ENCODE measurements at regions not wholly inside any gene's neighbourhood (a gene's known extent, or its start where the extent isn't known, plus 50 kb on each side); places are given as distances from the start of the nearest gene placed in this dataset.
"Not testable (repeated sequence)": the region's sequence is repeated elsewhere in the genome, so short reads cannot be mapped to it uniquely, and the experiment has no call there.

GRCh38 chr14:65835501-65835900 lies 423.0 kb downstream of the FUT8 start:
- DNase-seq, result no peak

DNA sequence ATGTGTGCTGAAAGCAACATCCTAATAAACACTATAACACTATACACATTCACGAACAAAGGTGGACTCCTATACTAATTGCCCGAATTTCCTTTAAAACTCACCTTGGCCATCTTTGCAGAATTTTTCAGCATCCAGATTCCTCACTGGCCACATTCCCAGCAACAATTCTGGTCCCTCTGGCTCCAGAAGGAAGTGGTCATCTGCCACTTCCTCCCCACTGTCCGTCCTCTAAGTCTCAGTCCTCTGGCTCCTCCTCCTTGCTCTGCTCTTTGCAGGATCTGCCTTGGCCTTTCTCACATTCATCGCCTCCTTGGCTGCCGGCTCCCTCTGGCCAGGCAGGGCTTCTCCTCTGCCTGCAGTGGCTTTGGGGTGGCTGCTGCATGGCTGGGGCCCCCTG lies 426.0 kb downstream of the FUT8 start:
- DNase-seq, result no peak

GRCh38 chr14:65840118-65840751 lies 427.7 kb downstream of the FUT8 start:
- DNase-seq, result peak; percentile 99

DNA sequence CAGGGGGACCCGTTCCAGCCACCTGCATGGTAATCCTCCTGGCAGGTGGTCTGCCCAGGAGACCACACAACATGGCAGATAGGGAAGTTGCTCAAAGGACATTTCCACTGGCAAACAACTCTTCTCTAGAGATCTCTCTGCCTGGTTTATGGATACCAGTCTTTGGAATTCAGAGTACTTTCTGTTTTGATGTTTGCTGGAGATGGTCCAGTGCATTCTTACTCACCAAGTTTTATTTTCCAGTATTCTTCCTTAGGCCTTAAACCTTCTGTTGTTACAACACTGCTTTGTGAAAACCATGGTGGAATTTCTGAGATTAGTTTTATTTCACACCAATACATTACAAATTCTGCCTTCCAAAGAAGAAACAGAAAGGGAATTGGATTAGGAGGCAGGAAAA lies 428.3 kb downstream of the FUT8 start:
- DNase-seq, result peak; percentile 77

GRCh38 chr14:65846196-65846868 lies 433.8 kb downstream of the FUT8 start:
- peak; percentile 45 for DNase-seq

DNA sequence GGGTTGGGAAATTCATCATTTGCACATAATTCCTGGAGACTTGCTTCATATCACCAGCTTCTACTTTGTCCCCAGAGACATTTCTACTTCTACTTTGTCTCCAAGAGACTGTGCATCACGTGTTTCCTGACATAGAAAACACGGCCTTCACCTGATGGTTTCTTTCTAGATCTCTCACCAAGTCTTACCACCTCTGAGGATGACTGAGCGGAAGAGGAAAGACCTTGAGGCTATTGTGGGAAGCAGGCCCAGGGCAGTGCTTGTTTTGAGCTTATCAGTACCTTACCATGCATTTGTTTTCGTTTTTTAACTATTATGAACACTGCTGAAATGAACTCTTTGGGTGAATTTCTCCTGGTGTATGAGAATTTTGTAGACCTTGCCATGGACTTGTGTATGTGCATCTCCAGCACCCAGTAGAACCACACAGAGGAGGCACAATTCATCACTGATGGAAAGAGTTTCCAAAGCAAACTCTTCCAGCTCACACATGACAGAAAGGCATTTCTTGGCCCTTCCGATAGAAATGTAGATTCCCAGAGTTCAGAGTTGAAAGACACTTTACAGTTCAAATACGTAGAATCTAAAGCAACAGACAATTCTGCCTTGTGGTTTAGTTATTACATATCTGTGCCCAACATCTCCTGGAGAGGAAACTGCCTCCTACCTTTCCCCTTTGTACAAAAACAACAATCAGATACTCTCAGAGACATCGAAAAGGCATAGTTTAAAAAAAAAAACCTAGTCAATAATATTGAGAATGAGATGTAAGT lies 434.7 kb downstream of the FUT8 start:
- DNase-seq, result no peak

- not testable (repeated sequence) for DNase-seq
Observed at GRCh38 chr14:65847931-65848330, 435.4 kb downstream of the FUT8 start.

DNA sequence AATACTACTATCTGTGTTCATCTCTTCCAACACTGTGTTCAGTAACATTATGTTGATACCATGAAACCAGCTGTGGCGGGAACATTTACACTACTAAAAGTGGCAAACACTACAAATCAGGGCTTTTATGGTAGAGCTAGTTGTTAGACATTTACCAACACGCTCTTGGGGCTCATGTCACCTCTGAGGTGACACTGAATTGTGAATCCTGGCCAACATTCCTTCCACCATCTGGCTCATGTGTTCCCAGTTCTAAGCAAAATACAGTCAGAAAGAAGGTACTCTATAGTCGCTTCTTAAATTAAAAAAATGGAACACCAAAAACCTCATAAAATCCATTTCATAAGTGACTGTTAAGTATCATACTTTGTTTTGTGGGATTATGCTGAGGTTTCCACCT lies 436.6 kb downstream of the FUT8 start:
- DNase-seq, result no peak

- peak; percentile 80 for DNase-seq
Observed at GRCh38 chr14:65849558-65849957, 437.0 kb downstream of the FUT8 start.

GRCh38 chr14:65850429-65851135 lies 438.1 kb downstream of the FUT8 start:
- DNase-seq, result peak; percentile 85

DNA sequence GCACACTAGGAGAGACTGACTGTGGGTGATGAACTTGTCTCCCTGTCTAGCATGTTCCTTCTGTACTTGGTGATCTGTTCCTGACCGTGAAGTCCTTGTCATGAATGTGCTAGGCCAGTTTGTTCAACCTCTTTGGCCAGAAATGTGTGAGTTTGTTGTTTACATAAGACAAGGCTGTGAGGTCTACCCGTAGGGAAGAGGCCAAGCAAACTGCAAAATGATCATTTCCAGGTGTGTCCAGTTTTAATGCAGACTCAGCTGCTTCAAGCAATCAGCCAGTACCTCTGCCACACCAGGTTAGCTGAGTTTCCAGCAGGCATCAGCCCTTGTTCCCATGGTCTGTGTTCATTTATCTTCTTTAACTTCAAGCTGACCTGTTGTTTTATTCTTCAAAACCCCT lies 440.2 kb downstream of the FUT8 start:
- no peak for DNase-seq

DNA sequence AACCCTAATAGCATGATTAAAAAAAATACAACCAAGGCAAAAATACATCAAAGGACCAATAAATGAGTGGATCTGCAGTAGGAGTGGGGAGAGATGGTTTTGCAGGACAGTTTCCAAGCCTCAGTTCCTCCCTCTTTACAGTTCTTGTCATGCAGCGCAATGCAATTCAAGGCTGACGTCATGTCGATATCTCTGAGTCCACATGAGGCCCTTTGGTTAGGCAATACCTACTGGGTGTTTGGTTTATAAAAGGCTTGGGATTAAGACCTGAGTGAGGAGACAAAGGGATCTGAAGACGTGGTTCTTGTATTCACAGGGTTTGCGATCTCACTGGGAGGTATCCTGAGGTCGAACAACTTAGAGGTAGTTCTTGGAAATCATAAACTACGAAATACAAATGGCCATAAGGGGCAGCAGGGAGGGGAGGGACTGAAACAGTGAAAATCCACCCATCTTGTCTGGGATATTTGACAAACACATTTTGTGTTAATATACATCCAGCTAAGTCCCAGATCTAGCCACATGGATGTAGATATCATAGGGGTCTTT lies 441.0 kb downstream of the FUT8 start:
- DNase-seq, result no peak

GRCh38 chr14:65854215-65854614 lies 441.7 kb downstream of the FUT8 start:
- no peak for DNase-seq

DNA sequence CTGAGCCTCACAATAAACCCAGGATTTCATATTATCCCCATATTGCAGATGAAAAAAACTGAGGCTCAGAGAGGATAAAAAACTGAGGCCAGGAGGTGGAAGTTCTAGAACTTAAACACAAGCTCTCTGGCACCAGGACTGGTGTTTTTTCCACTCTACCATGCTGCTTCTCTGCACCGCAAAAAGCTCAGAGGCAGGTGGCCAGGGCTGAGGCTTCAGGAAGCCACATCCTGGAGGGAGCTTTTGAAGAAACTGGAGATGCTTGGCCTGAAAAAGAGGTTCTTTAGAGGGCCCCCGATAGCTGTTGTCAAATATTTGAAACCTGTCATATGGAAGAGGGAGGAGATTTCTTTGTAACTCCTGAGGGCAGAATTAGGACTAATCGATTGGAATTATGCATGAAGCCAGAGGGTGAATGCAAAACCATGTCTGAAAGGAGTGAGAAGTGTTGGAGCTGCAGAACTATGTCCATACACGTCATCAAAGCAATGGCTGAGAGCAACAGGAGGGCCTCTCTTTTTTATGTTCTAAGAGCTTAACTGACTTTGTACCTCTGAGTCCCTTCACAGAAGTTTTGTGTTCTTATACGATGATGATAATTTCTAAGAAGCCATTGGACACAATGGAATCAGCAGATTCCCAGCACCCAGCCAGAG lies 448.6 kb downstream of the FUT8 start:
- DNase-seq, result no peak

DNA sequence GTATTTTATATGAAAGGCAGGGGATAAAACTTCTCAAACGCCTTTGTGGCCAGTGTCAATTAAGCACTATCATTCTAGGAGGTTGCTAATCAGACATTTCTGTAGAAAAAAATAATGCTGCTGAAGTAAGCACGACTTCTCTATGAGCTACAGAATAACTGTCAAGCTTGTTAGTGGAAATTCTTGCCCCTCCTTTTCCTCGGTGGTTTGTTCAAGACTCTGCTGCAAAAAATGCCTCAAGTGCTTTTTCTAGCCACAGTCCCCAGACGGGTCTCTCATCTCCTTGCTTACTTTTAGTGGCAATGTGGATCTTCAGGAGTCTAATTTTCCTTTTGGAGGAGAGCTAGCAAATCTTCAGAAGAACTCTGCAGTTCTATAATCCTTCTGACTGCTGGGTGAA lies 452.0 kb downstream of the FUT8 start:
- DNase-seq, result peak; percentile 21

- no peak for DNase-seq
Observed at GRCh38 chr14:65864984-65865383, 452.5 kb downstream of the FUT8 start.

GRCh38 chr14:65866448-65866847 lies 453.9 kb downstream of the FUT8 start:
- DNase-seq, result no peak

GRCh38 chr14:65866886-65867285 lies 454.4 kb downstream of the FUT8 start:
- peak; percentile 69 for DNase-seq

GRCh38 chr14:65867333-65867732 lies 454.8 kb downstream of the FUT8 start:
- DNase-seq, result no peak

- no peak for DNase-seq
Observed at GRCh38 chr14:65872536-65872935, 460.0 kb downstream of the FUT8 start.

DNA sequence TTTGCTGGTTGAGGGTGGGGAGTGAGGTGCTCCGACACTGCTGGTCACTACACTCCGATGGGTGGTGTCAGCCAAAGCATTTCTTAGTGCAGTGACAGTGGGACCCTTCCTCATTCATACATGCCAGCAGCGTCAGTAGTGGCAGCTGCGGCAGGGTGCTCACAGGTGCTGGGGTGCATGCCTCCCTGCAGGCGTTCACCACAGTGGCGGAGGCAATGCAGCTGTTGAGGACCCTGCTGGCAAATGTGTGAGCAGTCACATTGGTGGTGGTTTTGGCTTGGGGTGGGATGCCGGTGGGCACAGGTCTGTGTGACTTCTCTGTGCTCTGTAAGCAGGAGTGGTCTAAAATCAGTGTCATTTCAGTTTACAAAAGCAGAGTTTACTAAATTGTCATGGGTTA lies 464.6 kb downstream of the FUT8 start:
- DNase-seq, result no peak

DNA sequence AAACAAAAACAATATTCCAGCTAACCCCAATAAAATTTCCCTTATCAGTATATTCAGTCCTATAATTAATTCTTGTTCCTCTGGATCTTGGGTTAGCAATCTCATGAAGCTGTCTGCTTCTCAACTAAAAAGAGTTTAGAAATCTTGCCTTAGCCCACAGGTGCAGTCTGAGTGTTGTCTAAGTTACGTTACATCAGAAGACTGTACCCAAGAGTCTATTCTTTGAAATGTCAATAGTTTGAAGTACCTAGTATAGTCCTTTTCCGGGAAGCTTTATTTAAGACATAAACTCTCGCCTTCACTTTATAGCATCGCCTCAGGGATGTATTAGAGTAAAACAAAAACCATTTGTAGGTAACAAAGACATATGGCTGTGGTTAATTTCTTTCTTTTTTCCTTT lies 465.1 kb downstream of the FUT8 start:
- DNase-seq, result no peak

DNA sequence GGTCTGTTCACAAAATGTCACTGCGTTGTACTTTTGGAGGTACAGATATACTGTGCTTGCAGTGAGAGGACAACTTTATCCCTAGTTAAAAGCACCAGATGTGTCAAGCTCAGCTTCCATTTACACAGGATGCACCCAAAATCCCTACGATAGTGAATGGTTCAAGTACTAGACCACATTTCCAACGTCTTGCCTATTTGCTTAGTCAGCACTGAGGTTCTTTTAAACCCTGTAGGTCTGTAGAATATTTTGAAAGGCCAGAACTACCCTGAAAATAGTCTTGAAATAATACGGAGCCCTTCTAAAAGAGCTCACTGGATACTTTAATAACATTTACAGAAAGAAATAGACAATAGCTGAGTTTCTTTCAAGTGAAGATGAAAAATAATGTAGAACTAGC lies 466.1 kb downstream of the FUT8 start:
- DNase-seq, result no peak
